H1 (cell line): ENCODE measurements at regions not wholly inside any gene's neighbourhood (a gene's known extent, or its start where the extent isn't known, plus 50 kb on each side); places are given as distances from the start of the nearest gene placed in this dataset.

Source experiments
- CTCF ChIA-PET: fragments of 300-600 bp; sonication (Branson Sonifier 250); formaldehyde crosslinking; loops from one replicate; lab custom pipeline; 2021; ENCODE audit not compliant: partially characterized antibody; lab: Charles Lee
- POLR2A ChIA-PET: fragments of 300-600 bp; sonication (Branson Sonifier 250); formaldehyde crosslinking; loops from one replicate; lab custom pipeline; 2021; ENCODE audit warnings: inconsistent platforms; ENCODE audit not compliant: partially characterized antibody; lab: Charles Lee
- DNase-seq, 2 experiments: peaks; one replicate each; pipeline versions ENCODE4 v3.0.0 to v3.0.0-alpha.2; 2010 to 2022; ENCODE audit warnings: low spot score in 2 of 2, low read depth in 1 of 2, mixed read lengths in 1 of 2
- FAIRE-seq: peaks from 2 replicates; lab custom pipeline; 2011; peaks lifted over from hg19 to GRCh38; lab: Jason Lieb, UNC
- H2AFZ ChIP-seq: 2 replicates; pipeline ENCODE4 v1.8.1; 2012; ENCODE audit warnings: low read length, inconsistent platforms
- H2AK5ac ChIP-seq: 2 replicates; pipeline ENCODE4 v1.6.1; 2013; ENCODE audit warnings: low read depth, low read length
- H2BK120ac ChIP-seq: replicated peaks from 2 replicates; pipeline ENCODE3; 2013; ENCODE audit warnings: low read depth, low read length, inconsistent platforms
- H2BK12ac ChIP-seq: 2 replicates; pipeline ENCODE4 v1.6.1; 2013; ENCODE audit warnings: low read depth, low read length
- H2BK15ac ChIP-seq: 2 replicates; pipeline ENCODE4 v1.6.1; 2013; ENCODE audit warnings: low read length
- H2BK20ac ChIP-seq: 2 replicates; pipeline ENCODE4 v1.6.1; 2013; ENCODE audit warnings: low read length
- H2BK5ac ChIP-seq: 2 replicates; pipeline ENCODE4 v1.6.1; 2013; ENCODE audit warnings: low read depth, low read length
- H3K14ac ChIP-seq: 2 replicates; pipeline ENCODE4 v1.6.1; 2013; ENCODE audit warnings: inconsistent platforms; ENCODE audit not compliant: insufficient read length
- H3K18ac ChIP-seq: 2 replicates; pipeline ENCODE4 v1.6.1; 2013; ENCODE audit warnings: low read length; ENCODE audit errors: extremely low read depth
- H3K23ac ChIP-seq: 2 replicates; pipeline ENCODE4 v1.6.1; 2013; ENCODE audit warnings: inconsistent platforms; ENCODE audit not compliant: insufficient read length
- H3K23me2 ChIP-seq: 2 replicates; pipeline ENCODE4 v1.6.1; 2013; ENCODE audit warnings: low read depth, low read length
- H3K27ac ChIP-seq: 2 replicates; pipeline ENCODE4 v1.6.1; 2011; ENCODE audit warnings: low read depth, low read length, inconsistent platforms
- H3K27me3 ChIP-seq, 4 experiments: replicated peaks in 1 of 4; 1 replicate in 1 of 4; 2 replicates in 3 of 4; pipeline versions ENCODE4 v1.6.1 to v1.8.1; 2011 to 2013; ENCODE audit warnings: low read length in 3 of 4, mild to moderate bottlenecking in 3 of 4, inconsistent platforms in 2 of 4, mixed read lengths in 2 of 4, moderate library complexity in 1 of 4; ENCODE audit not compliant: control insufficient read depth in 3 of 4, insufficient read depth in 3 of 4; ENCODE audit errors: extremely low read depth in 1 of 4
- H3K36me3 ChIP-seq, 4 experiments: 2 replicates each; pipeline versions ENCODE4 v1.6.1 to v1.8.1; 2011 to 2013; ENCODE audit warnings: mild to moderate bottlenecking in 4 of 4, low read length in 3 of 4, moderate library complexity in 2 of 4, control low read depth in 1 of 4, inconsistent platforms in 1 of 4; ENCODE audit not compliant: insufficient read depth in 4 of 4, control insufficient read depth in 2 of 4
- H3K4ac ChIP-seq: replicated peaks from 2 replicates; pipeline ENCODE3; 2013; ENCODE audit warnings: low read length, low read depth, mixed read lengths, inconsistent platforms; ENCODE audit not compliant: insufficient read length
- H3K4me1 ChIP-seq, 4 experiments: replicated peaks in 1 of 4; 1 replicate in 1 of 4; 2 replicates in 3 of 4; pipeline versions ENCODE4 v1.6.1 to v1.8.1; 2011 to 2013; ENCODE audit warnings: low read length in 3 of 4, inconsistent platforms in 2 of 4, mixed read lengths in 1 of 4; ENCODE audit not compliant: insufficient read depth in 4 of 4, control insufficient read depth in 3 of 4
- H3K4me2 ChIP-seq, 2 experiments: 2 replicates each; pipeline versions ENCODE4 v1.6.1 to v1.8.1; 2011 to 2013; ENCODE audit warnings: low read depth in 2 of 2, low read length in 2 of 2, control low read depth in 1 of 2, inconsistent platforms in 1 of 2, mild to moderate bottlenecking in 1 of 2; ENCODE audit not compliant: insufficient read depth in 1 of 2
- H3K4me3 ChIP-seq, 4 experiments: fragments of 200-600, 300-600 bp in 1 of 4; sonication (generic), shearing (Covaris generic), sonication (Bioruptor Twin) in 1 of 4; 2 replicates each; pipeline versions ENCODE4 v1.5.1 to v1.8.1; 2011 to 2016; ENCODE audit warnings: low read length in 4 of 4, low read depth in 3 of 4, control low read depth in 2 of 4, inconsistent platforms in 2 of 4, mild to moderate bottlenecking in 2 of 4, mixed read lengths in 1 of 4, moderate library complexity in 1 of 4; ENCODE audit not compliant: insufficient read depth in 2 of 4; ENCODE audit errors: extremely low read depth in 1 of 4
- H3K56ac ChIP-seq: replicated peaks from 2 replicates; pipeline ENCODE3; 2013; ENCODE audit warnings: low read depth, mild to moderate bottlenecking, mixed read lengths, low read length, inconsistent platforms; ENCODE audit not compliant: insufficient read length
- H3K79me1 ChIP-seq: 2 replicates; pipeline ENCODE4 v1.6.1; 2013; ENCODE audit warnings: low read depth, low read length, control low read depth
- H3K79me2 ChIP-seq, 2 experiments: 2 replicates each; pipeline versions ENCODE4 v1.6.1 to v1.8.1; 2012 to 2013; ENCODE audit warnings: low read length in 2 of 2, mild to moderate bottlenecking in 2 of 2, inconsistent platforms in 1 of 2; ENCODE audit not compliant: insufficient read depth in 2 of 2, control insufficient read depth in 1 of 2
- H3K9ac ChIP-seq, 4 experiments: replicated peaks in 1 of 4; 1 replicate in 1 of 4; 2 replicates in 3 of 4; pipeline versions ENCODE4 v1.6.1 to v1.8.1; 2011 to 2013; ENCODE audit warnings: low read depth in 3 of 4, low read length in 3 of 4, control low read depth in 2 of 4, mild to moderate bottlenecking in 2 of 4, moderate library complexity in 2 of 4, inconsistent platforms in 1 of 4; ENCODE audit errors: extremely low read depth in 1 of 4
- H3K9me3 ChIP-seq, 2 experiments: 2 replicates each; pipeline versions ENCODE4 v1.6.1 to v1.8.1; 2012 to 2013; ENCODE audit warnings: mild to moderate bottlenecking in 2 of 2, moderate library complexity in 2 of 2, control low read depth in 1 of 2, inconsistent platforms in 1 of 2, low read depth in 1 of 2, low read length in 1 of 2, mixed read lengths in 1 of 2; ENCODE audit not compliant: insufficient read depth in 2 of 2
- H4K20me1 ChIP-seq, 2 experiments: replicated peaks in 1 of 2; 2 replicates each; pipeline versions ENCODE3 to v1.8.1; 2011 to 2013; ENCODE audit warnings: inconsistent platforms in 2 of 2, low read length in 2 of 2, mild to moderate bottlenecking in 1 of 2; ENCODE audit not compliant: insufficient read depth in 2 of 2, control insufficient read depth in 1 of 2
- H4K5ac ChIP-seq: 2 replicates; pipeline ENCODE4 v1.6.1; 2013; ENCODE audit warnings: low read length, low read depth, mixed read lengths, inconsistent platforms; ENCODE audit not compliant: insufficient read length
- H4K8ac ChIP-seq: 2 replicates; pipeline ENCODE4 v1.8.0; 2013; ENCODE audit warnings: mild to moderate bottlenecking, moderate library complexity, low read length, inconsistent platforms; ENCODE audit not compliant: insufficient read depth; ENCODE audit errors: extremely low read depth
- H4K91ac ChIP-seq: replicated peaks from 2 replicates; pipeline ENCODE3; 2013; ENCODE audit warnings: low read length, mixed read lengths, inconsistent platforms; ENCODE audit not compliant: insufficient read length
- HDAC6 ChIP-seq: IDR thresholded peaks from one replicate; pipeline ENCODE4 v1.7.1; 2012; ENCODE audit warnings: low read depth, mild to moderate bottlenecking, inconsistent platforms, low read length, moderate library complexity
- KDM1A ChIP-seq: fragments of 200-600, 300-600 bp; sonication (generic); IDR thresholded peaks from 2 replicates; pipeline ENCODE4 v1.7.1; 2016; ENCODE audit warnings: mild to moderate bottlenecking, low read length, borderline replicate concordance
- WGBS, 2 experiments: shearing (Covaris generic) in 1 of 2; methylation state at CpG; one replicate each; pipeline versions ENCODE4 v1.1.6 to v1.1.7; 2013 to 2015; ENCODE audit warnings: low lambda C conversion rate in 2 of 2, mixed read lengths in 2 of 2, inconsistent platforms in 1 of 2, low coverage in 1 of 2, missing lambda C conversion rate in 1 of 2; ENCODE audit not compliant: insufficient replicate concordance in 2 of 2, insufficient coverage in 1 of 2, insufficient read length in 1 of 2; ENCODE audit errors: extremely low coverage in 1 of 2, missing lambda C conversion rate in 1 of 2; 5-methylcytosine and 5-hydroxymethylcytosine counted together

DNA sequence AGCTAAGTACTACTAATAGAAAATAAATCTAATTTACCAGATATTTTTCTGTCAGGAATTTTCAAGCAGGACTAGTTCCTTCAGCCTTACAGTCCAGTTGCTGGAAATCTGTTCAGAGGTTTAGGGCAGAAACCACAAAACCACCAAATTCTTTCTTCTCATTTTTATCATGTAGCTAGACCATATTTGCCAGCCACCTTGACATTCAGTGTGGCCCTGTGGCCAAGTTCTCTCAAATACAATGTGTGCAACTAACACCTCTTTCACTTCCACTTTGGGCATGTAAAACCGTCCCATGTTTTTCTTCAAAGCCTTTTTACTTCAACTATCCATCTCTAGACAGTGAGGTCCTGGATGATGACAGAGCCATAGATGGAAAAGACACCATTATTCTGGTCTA is 1133.2 kb upstream of the CDH18 start:
- no peaks in the 10 kb centered on the region for H3K79me2 ChIP-seq
- FAIRE-seq (no peak), DNase-seq (no peak)
- H2AFZ ChIP-seq: no peak overlapping the region
- H4K5ac ChIP-seq: no peak overlapping the region
- no peak overlapping the region for H2BK120ac ChIP-seq
- no peak overlapping the region for H3K27ac ChIP-seq
- H3K4me1 ChIP-seq: no peaks in the 10 kb centered on the region
- CTCF ChIA-PET: no interaction called here
- H3K27me3 ChIP-seq: no peaks in the 10 kb centered on the region
- H3K9me3 ChIP-seq: no peaks in the 10 kb centered on the region
- H4K91ac ChIP-seq: no peak overlapping the region
- H3K36me3 ChIP-seq: no peaks in the 10 kb centered on the region
- H3K14ac ChIP-seq: no peak overlapping the region
- H3K4me2 ChIP-seq: no peak overlapping the region
- H3K23me2 ChIP-seq: no peaks in the 10 kb centered on the region
- H2BK5ac ChIP-seq: no peak overlapping the region
- no peak overlapping the region for H3K4ac ChIP-seq
- H2BK12ac ChIP-seq: no peak overlapping the region
- no peak overlapping the region for H4K8ac ChIP-seq
- no peak overlapping the region for H3K23ac ChIP-seq
- H3K79me1 ChIP-seq: no peaks in the 10 kb centered on the region
- 92% methylated on average over 1 of the region's 1 CpG; no CpG with 5 or more reads in 1 of the 2 experiments for WGBS, 2 experiments
- H4K20me1 ChIP-seq: no peaks in the 10 kb centered on the region
- H2BK20ac ChIP-seq: no peak overlapping the region
- no peak overlapping the region for H2AK5ac ChIP-seq
- no peak overlapping the region for H3K56ac ChIP-seq
- no peak overlapping the region for H3K9ac ChIP-seq
- no peak overlapping the region for H3K4me3 ChIP-seq
- H2BK15ac ChIP-seq: no peak overlapping the region
- H3K18ac ChIP-seq: no peak overlapping the region
- POLR2A ChIA-PET: no interaction called here
- TF ChIP-seq HDAC6 (no peak), KDM1A (no peak)
